GM18517 (cell line): ENCODE measurements at regions not wholly inside any gene's neighbourhood (a gene's known extent, or its start where the extent isn't known, plus 50 kb on each side); places are given as distances from the start of the nearest gene placed in this dataset.
"Not testable (repeated sequence)": the region's sequence is repeated elsewhere in the genome, so short reads cannot be mapped to it uniquely, and the experiment has no call there.

Experiments
- ATAC-seq: cut with Tn5 transposase; IDR thresholded peaks from one replicate; pipeline ENCODE4 v1.9.1; 2021; ENCODE audit warnings: mild to moderate bottlenecking, moderate library complexity; ENCODE audit not compliant: unreplicated experiment

GRCh38 chr9:91512235-91512634 is 88.6 kb upstream of the NFIL3 start:
- not testable (repeated sequence) for ATAC-seq

GRCh38 chr9:91503673-91504081 is 80.0 kb upstream of the NFIL3 start:
- ATAC-seq: no peak

GRCh38 chr9:91502913-91503672 is 79.5 kb upstream of the NFIL3 start:
- no peak for ATAC-seq

- no peak for ATAC-seq
Measured at GRCh38 chr9:91502475-91502874, 78.8 kb upstream of the NFIL3 start.

- peak; percentile 56 for ATAC-seq
Measured at GRCh38 chr9:91500509-91501014, 76.9 kb upstream of the NFIL3 start.

- no peak for ATAC-seq
Measured at GRCh38 chr9:91496351-91496750, 72.7 kb upstream of the NFIL3 start.

GRCh38 chr9:91495450-91495849 is 71.8 kb upstream of the NFIL3 start:
- ATAC-seq: no peak

GRCh38 chr9:91494751-91495150 is 71.1 kb upstream of the NFIL3 start:
- ATAC-seq: no peak

- no peak for ATAC-seq
Measured at GRCh38 chr9:91492237-91492636, 68.6 kb upstream of the NFIL3 start.

GRCh38 chr9:91491624-91492023 is 68.0 kb upstream of the NFIL3 start:
- ATAC-seq: no peak

GRCh38 chr9:91489361-91489899 is 65.8 kb upstream of the NFIL3 start:
- no peak for ATAC-seq

GRCh38 chr9:91488341-91488740 is 64.7 kb upstream of the NFIL3 start:
- no peak for ATAC-seq

GRCh38 chr9:91486699-91487497 is 63.3 kb upstream of the NFIL3 start:
- ATAC-seq: no peak

GRCh38 chr9:91485006-91485405 is 61.4 kb upstream of the NFIL3 start:
- ATAC-seq: no peak

- ATAC-seq: no peak
Measured at GRCh38 chr9:91483835-91484234, 60.2 kb upstream of the NFIL3 start.

- ATAC-seq: no peak
Measured at GRCh38 chr9:91483189-91483691, 59.6 kb upstream of the NFIL3 start.

- ATAC-seq: no peak
Measured at GRCh38 chr9:91481972-91482371, 58.3 kb upstream of the NFIL3 start.

GRCh38 chr9:91477106-91477505 is 53.5 kb upstream of the NFIL3 start:
- no peak for ATAC-seq

- no peak for ATAC-seq
Measured at GRCh38 chr9:91474656-91475055, 51.0 kb upstream of the NFIL3 start.
